AG04449 (cell line): ENCODE measurements at regions not wholly inside any gene's neighbourhood (a gene's known extent, or its start where the extent isn't known, plus 50 kb on each side); places are given as distances from the start of the nearest gene placed in this dataset.

Source experiments
- CTCF ChIA-PET: fragments of 350-600 bp; formaldehyde crosslinking; extraction: SDS; loops from one replicate; lab custom pipeline; 2021; ENCODE audit warnings: antibody characterized with exemption; lab: Yijun Ruan, JAX
- POLR2A ChIA-PET: fragments of 400-600, 350-600 bp; formaldehyde crosslinking; extraction: SDS; loops from one replicate; lab custom pipeline; 2020; ENCODE audit warnings: antibody characterized with exemption, inconsistent platforms; lab: Yijun Ruan, JAX
- DNase-seq: peaks from one replicate; pipeline ENCODE4 v3.0.0-alpha.2; 2010; ENCODE audit warnings: low read depth, low spot score
- H3K4me3 ChIP-seq: 2 replicates; pipeline ENCODE4 v1.5.1; 2011; ENCODE audit warnings: low read depth, mild to moderate bottlenecking, control low read depth, low read length
- CTCF ChIP-seq: IDR thresholded peaks from one replicate; pipeline ENCODE4 v1.5.1; 2011; ENCODE audit warnings: mild to moderate bottlenecking, moderate library complexity, low read length, control low read depth, inconsistent platforms; ENCODE audit not compliant: insufficient read depth; ENCODE audit errors: missing control alignments

- DNase-seq: no peak
- ChIA-PET POLR2A (no interaction called here), CTCF (interaction anchor here (1.3 to 1.5 kb wide), 3 partner anchors 8 to 50 kb away, joined by 3 to 4 read pairs (median 4); no protein-coding TSS in a partner anchor)
- H3K4me3 ChIP-seq: no peak overlapping the region
- TF ChIP-seq CTCF: no peak
Measured at GRCh38 chr5:33322632-33323031, 118.1 kb upstream of the TARS1 start.

DNA sequence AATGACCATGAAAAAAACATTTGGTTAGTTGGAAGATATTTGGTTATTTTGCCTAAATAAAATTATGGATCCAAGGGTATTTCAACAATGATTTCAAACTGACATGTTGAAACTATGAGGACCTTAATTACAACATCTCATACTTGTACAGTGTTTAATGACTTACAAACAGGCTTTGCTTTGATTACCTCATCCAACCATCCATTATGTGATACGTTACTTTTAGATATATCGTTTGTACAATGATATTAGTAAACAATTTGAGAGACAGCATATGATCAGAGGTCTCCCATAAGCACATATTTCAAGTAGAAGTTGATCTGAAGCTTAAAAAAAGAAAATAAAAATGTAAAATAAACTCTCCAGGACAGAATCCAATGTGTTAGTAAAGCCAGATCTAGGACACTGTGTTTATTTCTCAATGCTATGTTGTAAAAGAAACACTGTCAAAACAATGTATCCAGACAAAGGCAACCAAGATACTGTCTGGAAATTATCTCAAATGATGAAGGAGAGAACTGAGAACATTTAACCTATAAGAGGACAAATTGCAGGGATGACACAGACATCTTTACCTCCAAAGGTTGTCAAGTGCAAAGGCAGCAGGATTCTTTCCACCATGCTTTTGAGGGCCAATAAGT is 116.0 kb upstream of the TARS1 start:
- TF ChIP-seq CTCF: no peak
- no peak overlapping the region for H3K4me3 ChIP-seq
- ChIA-PET POLR2A (no interaction called here), CTCF (no interaction called here)
- no peak for DNase-seq

DNA sequence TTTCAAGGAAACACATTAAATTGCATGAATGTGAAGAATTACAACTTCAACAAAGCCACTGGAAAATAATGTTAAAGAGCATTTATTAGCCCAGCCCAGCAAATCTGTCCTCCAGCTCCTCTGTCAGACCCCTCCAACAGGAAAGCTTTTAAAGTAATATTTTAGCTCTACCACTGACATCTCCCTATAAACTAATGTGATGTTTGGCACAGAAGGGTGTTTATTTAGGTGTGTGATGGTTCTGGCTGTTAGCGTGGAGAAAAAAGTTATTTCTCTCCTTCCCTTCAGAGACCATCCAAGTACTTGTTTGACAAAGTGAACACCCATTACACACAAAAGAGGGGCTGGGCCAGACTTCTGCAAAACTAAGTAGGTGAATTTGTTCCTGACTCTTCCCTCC is 111.9 kb upstream of the TARS1 start:
- TF ChIP-seq CTCF: no peak
- ChIA-PET POLR2A (no interaction called here), CTCF (interaction anchor here (1.2 kb wide), 1 partner anchor 16 kb away, joined by 3 read pairs; no protein-coding TSS in a partner anchor)
- H3K4me3 ChIP-seq: no peak overlapping the region
- DNase-seq: no peak

DNA sequence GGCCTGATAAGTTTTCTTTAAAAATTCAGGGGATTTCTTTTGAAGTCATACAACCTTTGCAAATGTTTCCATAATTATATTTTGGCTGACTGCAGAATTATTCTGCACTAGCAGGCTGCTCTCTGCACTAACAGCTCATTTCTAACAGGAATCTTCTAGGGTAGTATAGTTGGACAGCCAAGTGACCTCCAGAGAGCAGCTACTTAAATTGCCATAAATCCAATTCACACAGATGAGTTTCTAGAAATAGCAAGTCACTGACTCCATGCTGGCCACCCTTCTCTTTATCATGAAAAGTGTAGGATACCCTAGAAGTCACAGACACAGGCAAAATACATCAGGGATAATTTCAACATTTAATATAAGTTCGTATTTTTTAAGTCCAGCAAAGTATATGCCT is 110.9 kb upstream of the TARS1 start:
- no peak overlapping the region for H3K4me3 ChIP-seq
- CTCF ChIA-PET: interaction anchor here (0.6 to 0.7 kb wide), 2 partner anchors 49 to 622 kb away, joined by 3 read pairs; no protein-coding TSS in a partner anchor
- no peak for DNase-seq
- POLR2A ChIA-PET: no interaction called here
- no peak for TF ChIP-seq CTCF

- no peak for DNase-seq
- POLR2A ChIA-PET: no interaction called here
- no peak for TF ChIP-seq CTCF
- CTCF ChIA-PET: interaction anchor here (0.7 kb wide), 1 partner anchor 8 kb away, joined by 3 read pairs; no protein-coding TSS in a partner anchor
- H3K4me3 ChIP-seq: no peak overlapping the region
Measured at GRCh38 chr5:33330426-33330825, 110.3 kb upstream of the TARS1 start.

DNA sequence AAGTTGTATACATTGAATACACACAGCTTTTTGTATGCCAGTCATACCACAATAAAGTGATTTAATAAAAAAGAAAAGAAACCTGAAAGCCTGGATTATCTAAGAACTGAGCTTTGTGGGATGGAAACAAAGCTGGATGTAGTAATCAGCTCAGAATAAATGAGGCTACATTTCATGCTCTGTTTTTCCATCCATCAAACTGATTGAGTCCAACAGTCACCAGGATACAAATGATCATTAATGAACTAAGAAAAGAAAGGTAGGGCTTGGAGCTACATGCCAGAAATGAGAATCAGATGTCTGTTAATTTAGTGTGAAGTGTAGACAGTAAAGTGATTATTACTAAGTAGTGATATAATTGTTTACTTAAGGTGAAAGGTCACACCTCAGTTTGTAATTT is 109.8 kb upstream of the TARS1 start:
- ChIA-PET POLR2A (no interaction called here), CTCF (interaction anchor here (0.7 kb wide), 1 partner anchor 9 kb away, joined by 3 read pairs; no protein-coding TSS in a partner anchor)
- TF ChIP-seq CTCF: no peak
- no peak overlapping the region for H3K4me3 ChIP-seq
- no peak for DNase-seq
